IMR-90 (cell line): ENCODE measurements at regions not wholly inside any gene's neighbourhood (a gene's known extent, or its start where the extent isn't known, plus 50 kb on each side); places are given as distances from the start of the nearest gene placed in this dataset.

Source experiments
- ATAC-seq: fragments of 200-7000 bp; cut with Tn5 transposase; 2 replicates; pipeline ENCODE4 v1.9.1; 2020; ENCODE audit warnings: low read depth, mild to moderate bottlenecking, moderate library complexity
- BruUV-seq: library from RNA; stranded (reverse); fragments of 400-500 nt; replicated peaks from 2 replicates; lab custom pipeline; 2021; lab: Mats Ljungman, UMichigan
- CTCF ChIA-PET: fragments of 300-600 bp; formaldehyde crosslinking; extraction: SDS; loops from one replicate; lab custom pipeline; 2021; ENCODE audit warnings: antibody characterized with exemption; lab: Yijun Ruan, JAX
- POLR2A ChIA-PET: fragments of 300-600 bp; sonication (Branson Sonifier 250); formaldehyde crosslinking; loops from one replicate; lab custom pipeline; 2022; ENCODE audit warnings: antibody characterized with exemption; ENCODE audit not compliant: unreplicated experiment; lab: Charles Lee
- DNase-seq: peaks from one replicate; pipeline ENCODE4 v3.0.0; 2013
- H2AFZ ChIP-seq: replicated peaks from 2 replicates; pipeline ENCODE3; 2013; ENCODE audit warnings: low read length, mild to moderate bottlenecking; ENCODE audit not compliant: poor library complexity
- H2AK5ac ChIP-seq: 2 replicates; pipeline ENCODE4 v1.6.1; 2013; ENCODE audit warnings: low read depth, low read length, inconsistent platforms
- H2AK9ac ChIP-seq: replicated peaks from 2 replicates; pipeline ENCODE3; 2013; ENCODE audit warnings: mild to moderate bottlenecking, low read depth, low read length, moderate library complexity; ENCODE audit not compliant: poor library complexity
- H2BK120ac ChIP-seq: 2 replicates; pipeline ENCODE4 v1.6.1; 2013; ENCODE audit warnings: low read depth, low read length, inconsistent platforms
- H2BK15ac ChIP-seq: 3 replicates; pipeline ENCODE4 v1.6.1; 2013; ENCODE audit warnings: low read depth, low read length, inconsistent platforms
- H2BK20ac ChIP-seq: 2 replicates; pipeline ENCODE4 v1.6.1; 2013; ENCODE audit warnings: low read depth, mild to moderate bottlenecking, inconsistent platforms, low read length, moderate library complexity
- H2BK5ac ChIP-seq: 2 replicates; pipeline ENCODE4 v1.6.1; 2013; ENCODE audit warnings: mild to moderate bottlenecking, low read depth, low read length, inconsistent platforms; ENCODE audit not compliant: poor library complexity, severe bottlenecking
- H3K14ac ChIP-seq: replicated peaks from 2 replicates; pipeline ENCODE4 v1.6.1; 2013; ENCODE audit warnings: low read depth, low read length, inconsistent platforms
- H3K18ac ChIP-seq: 2 replicates; pipeline ENCODE4 v1.6.1; 2013; ENCODE audit warnings: low read depth, low read length, control low read depth
- H3K23ac ChIP-seq: 2 replicates; pipeline ENCODE4 v1.6.1; 2013; ENCODE audit warnings: low read depth, low read length, inconsistent platforms
- H3K27ac ChIP-seq: 2 replicates; pipeline ENCODE4 v1.5.1; 2013; ENCODE audit warnings: mild to moderate bottlenecking, control low read depth, low read length; ENCODE audit not compliant: insufficient read depth
- H3K27me3 ChIP-seq: 2 replicates; pipeline ENCODE4 v1.6.1; 2013; ENCODE audit warnings: low read length; ENCODE audit not compliant: control insufficient read depth, insufficient read depth
- H3K36me3 ChIP-seq: 2 replicates; pipeline ENCODE4 v1.6.1; 2013; ENCODE audit warnings: low read length, mixed read lengths; ENCODE audit not compliant: control insufficient read depth, insufficient read depth
- H3K4ac ChIP-seq: 2 replicates; pipeline ENCODE4 v1.6.1; 2013; ENCODE audit warnings: low read depth, low read length, inconsistent platforms
- H3K4me1 ChIP-seq: 2 replicates; pipeline ENCODE4 v1.6.1; 2013; ENCODE audit warnings: low read length, mixed read lengths; ENCODE audit not compliant: control insufficient read depth, insufficient read depth
- H3K4me2 ChIP-seq: 2 replicates; pipeline ENCODE4 v1.6.1; 2013; ENCODE audit warnings: low read depth, mild to moderate bottlenecking, control low read depth, low read length, moderate library complexity
- H3K4me3 ChIP-seq: 2 replicates; pipeline ENCODE4 v1.5.1; 2013; ENCODE audit warnings: low read depth, mild to moderate bottlenecking, control low read depth, low read length, moderate library complexity; ENCODE audit not compliant: insufficient read depth
- H3K56ac ChIP-seq: 2 replicates; pipeline ENCODE4 v1.6.1; 2013; ENCODE audit warnings: low read length, inconsistent platforms; ENCODE audit not compliant: insufficient read depth; ENCODE audit errors: extremely low read depth
- H3K79me1 ChIP-seq, 2 experiments: 2 replicates each; pipeline ENCODE4 v1.6.1; 2013; ENCODE audit warnings: low read length in 2 of 2, inconsistent platforms in 1 of 2, low read depth in 1 of 2
- H3K9ac ChIP-seq: 2 replicates; pipeline ENCODE4 v1.6.1; 2013; ENCODE audit warnings: low read depth, low read length, control low read depth
- H3K9me1 ChIP-seq: 2 replicates; pipeline ENCODE4 v1.6.1; 2013; ENCODE audit warnings: low read length, inconsistent platforms; ENCODE audit not compliant: insufficient read depth
- H3K9me3 ChIP-seq: 2 replicates; pipeline ENCODE4 v1.6.1; 2013; ENCODE audit warnings: low read length; ENCODE audit not compliant: control insufficient read depth, insufficient read depth
- H4K20me1 ChIP-seq: 2 replicates; pipeline ENCODE4 v1.6.1; 2013; ENCODE audit warnings: low read length, inconsistent platforms; ENCODE audit not compliant: insufficient read depth
- H4K5ac ChIP-seq: 2 replicates; pipeline ENCODE4 v1.6.1; 2013; ENCODE audit warnings: mild to moderate bottlenecking, low read depth, low read length, control low read depth
- H4K8ac ChIP-seq, 2 experiments: 2 replicates each; pipeline ENCODE4 v1.6.1; 2013; ENCODE audit warnings: low read depth in 2 of 2, low read length in 2 of 2, control low read depth in 1 of 2, inconsistent platforms in 1 of 2
- H4K91ac ChIP-seq: 2 replicates; pipeline ENCODE4 v1.6.1; 2013; ENCODE audit warnings: low read depth, low read length, inconsistent platforms; ENCODE audit not compliant: insufficient read depth
- BHLHE40 ChIP-seq: fragments of 150-350 bp; IDR thresholded peaks from 2 replicates; pipeline ENCODE4 v1.6.1; 2016; ENCODE audit warnings: mild to moderate bottlenecking, low read depth, low read length
- CTCF ChIP-seq: conservative IDR thresholded peaks from 2 replicates; pipeline ENCODE4 v1.5.1; 2012; ENCODE audit warnings: mild to moderate bottlenecking, low read depth, low read length, improper control_type of control experiment
- FOS ChIP-seq: fragments of 150-350 bp; IDR thresholded peaks from 2 replicates; pipeline ENCODE4 v1.6.1; 2016; ENCODE audit warnings: low read depth, low read length
- MAFK ChIP-seq: IDR thresholded peaks from 2 replicates; pipeline ENCODE4 v1.6.1; 2012; ENCODE audit warnings: low read depth, low read length, improper control_type of control experiment
- MAZ ChIP-seq: IDR thresholded peaks from 2 replicates; pipeline ENCODE4 v1.6.1; 2012; ENCODE audit warnings: low read depth, mild to moderate bottlenecking, low read length, improper control_type of control experiment, moderate library complexity, borderline replicate concordance
- MXI1 ChIP-seq: IDR thresholded peaks from 2 replicates; pipeline ENCODE4 v1.6.1; 2012; ENCODE audit warnings: low read depth, mild to moderate bottlenecking, low read length, moderate library complexity, borderline replicate concordance
- POLR2A ChIP-seq: IDR thresholded peaks from 2 replicates; pipeline ENCODE4 v1.6.1; 2012; ENCODE audit warnings: mild to moderate bottlenecking, low read depth, low read length
- RAD21 ChIP-seq: IDR thresholded peaks from 2 replicates; pipeline ENCODE4 v1.6.1; 2012; ENCODE audit warnings: low read length, improper control_type of control experiment
- SMC3 ChIP-seq: fragments of 150-350 bp; IDR thresholded peaks from 2 replicates; pipeline ENCODE4 v1.6.1; 2016; ENCODE audit warnings: low read depth, mild to moderate bottlenecking, antibody characterized with exemption, low read length, moderate library complexity
- WGBS, 2 experiments: methylation state at CpG; one replicate each; pipeline versions ENCODE4 v1.1.5 to v1.1.7; 2013; ENCODE audit warnings: missing lambda C conversion rate in 2 of 2; ENCODE audit not compliant: insufficient read length in 1 of 2; ENCODE audit errors: extremely low coverage in 2 of 2; 5-methylcytosine and 5-hydroxymethylcytosine counted together
- dilution Hi-C: fragments of 300-500 bp; cut with HindIII; formaldehyde crosslinking; loops from one replicate; pipeline ENCODE4 v1.14.3; 2018; ENCODE audit warnings: low sequenced_read_pairs; ENCODE audit not compliant: unreplicated experiment
- in situ Hi-C: fragments of 300-500 bp; cut with MboI; formaldehyde crosslinking; loops from 3 replicates; pipeline ENCODE4 v1.14.3; 2019; ENCODE audit warnings: low sequenced_read_pairs, inconsistent platforms, mixed read lengths
- intact Hi-C: fragments of 100-400 bp; cut with micrococcal nuclease; formaldehyde crosslinking; loops from 2 replicates; pipeline ENCODE4 v1.10.0; 2022

GRCh38 chr14:58797010-58797429, 159.3 kb downstream of the DACT1 start:
- Histone ChIP-seq H4K5ac (no peak overlapping the region), H2BK5ac (no peak overlapping the region), H3K4ac (no peak overlapping the region), H3K27me3 (peaks cover 15% of the 10 kb centered on the region), H3K79me1 (no peaks in the 10 kb centered on the region), H4K8ac (no peak overlapping the region), H3K18ac (no peak overlapping the region), H3K4me2 (no peak overlapping the region), H3K9me1 (no peaks in the 10 kb centered on the region), H3K9me3 (no peaks in the 10 kb centered on the region), H3K27ac (no peak overlapping the region), H3K23ac (no peak overlapping the region), H2BK20ac (no peak overlapping the region), H3K4me1 (peaks cover 4% of the 10 kb centered on the region; the same call in 1 of the 2 replicates), H3K14ac (no peak overlapping the region), H2AFZ (no peak overlapping the region), H3K9ac (no peak overlapping the region), H2BK120ac (no peak overlapping the region), H4K91ac (no peak overlapping the region), H4K20me1 (no peaks in the 10 kb centered on the region), H3K56ac (no peak overlapping the region), H2AK9ac (no peak overlapping the region), H2AK5ac (no peak overlapping the region), H2BK15ac (no peak overlapping the region), H3K36me3 (no peaks in the 10 kb centered on the region), H3K4me3 (no peak overlapping the region)
- no TSS peak for BruUV-seq
- TF ChIP-seq MAZ (no peak), FOS (no peak), CTCF (no peak), SMC3 (no peak), RAD21 (no peak), MAFK (no peak), BHLHE40 (no peak), MXI1 (0 out of 2 replicates have a peak, but pooled peaks have one; percentile 29), POLR2A (no peak)
- DNase-seq (peak; percentile 16), ATAC-seq (no peak)
- POLR2A ChIA-PET, result no interaction called here
- CTCF ChIA-PET, result no interaction called here
- intact Hi-C loops (no loop called here), in situ Hi-C loops (no loop called here), dilution Hi-C loops (no loop called here)
- WGBS, 2 experiments, result no CpG with 5 or more reads among the region's 4 CpGs
